COLO668 (cell line): ENCODE measurements at regions not wholly inside any gene's neighbourhood (a gene's known extent, or its start where the extent isn't known, plus 50 kb on each side); places are given as distances from the start of the nearest gene placed in this dataset.
A peak's percentile ranks its signal among the peaks of the same experiment; 100 is the strongest.

Experiments
- DNase-seq: peaks from one replicate; lab custom pipeline; 2025; ENCODE audit not compliant: unreplicated experiment; lab: John Stamatoyannopoulos, UW

GRCh38 chr1:98482611-98483010 lies 178.9 kb upstream of the SNX7 start:
- DNase-seq: no peak

DNA sequence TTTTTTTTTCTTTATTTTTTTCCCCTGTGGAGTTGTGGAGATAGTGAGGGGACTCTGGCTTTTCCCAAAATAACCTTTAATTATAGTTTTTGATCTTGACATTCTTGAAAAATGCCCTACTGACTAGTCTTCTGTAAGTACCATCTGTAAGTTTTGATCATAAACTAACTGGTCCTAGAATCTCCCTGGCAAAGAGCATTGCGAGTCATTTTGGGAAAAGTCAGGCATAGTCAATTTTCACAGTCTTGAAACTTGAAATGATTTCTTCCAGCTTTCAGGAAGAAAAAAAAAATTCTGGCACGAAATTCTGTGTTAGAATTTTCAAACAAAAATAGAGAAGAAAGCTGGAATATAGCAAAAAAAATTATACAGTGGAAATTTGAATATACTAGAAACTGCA lies 181.2 kb upstream of the SNX7 start:
- DNase-seq: no peak

DNA sequence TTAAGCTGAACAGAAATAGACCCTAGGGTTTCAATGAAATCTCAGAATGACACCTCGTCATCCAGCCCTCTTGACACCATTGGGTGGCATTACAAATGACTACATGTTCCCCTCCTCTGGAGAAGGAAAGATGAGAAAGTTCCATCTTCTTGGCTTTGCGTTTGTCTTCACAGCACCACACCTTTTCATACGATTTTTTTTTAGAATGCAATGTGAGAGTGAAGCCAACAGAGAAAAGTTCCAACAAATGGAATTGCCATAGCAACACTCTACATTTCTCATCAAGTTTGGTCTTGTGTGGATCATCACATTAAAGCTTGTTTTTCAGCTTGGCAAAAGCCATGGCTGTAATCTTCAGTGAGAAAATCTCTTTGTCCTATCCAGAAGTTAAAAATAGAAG lies 183.4 kb upstream of the SNX7 start:
- no peak for DNase-seq

DNA sequence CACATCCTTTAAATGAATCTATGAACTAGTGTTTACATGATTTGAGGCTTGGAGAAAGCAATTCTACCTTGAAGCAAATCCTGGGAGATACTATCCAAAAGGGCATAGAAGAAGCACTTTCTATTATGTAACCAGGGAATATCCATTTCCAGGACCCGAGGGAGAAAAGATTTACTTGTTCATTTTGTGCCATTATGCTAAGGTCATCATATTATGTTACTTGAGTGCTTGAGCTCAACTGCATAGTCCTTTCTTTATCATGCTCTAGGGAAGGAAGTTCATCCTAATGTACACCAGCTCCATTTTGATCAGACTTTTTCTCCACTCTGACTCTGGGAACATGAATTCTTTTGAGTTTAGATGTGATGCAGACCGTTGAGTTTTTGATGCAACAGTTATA lies 188.6 kb upstream of the SNX7 start:
- no peak for DNase-seq

DNA sequence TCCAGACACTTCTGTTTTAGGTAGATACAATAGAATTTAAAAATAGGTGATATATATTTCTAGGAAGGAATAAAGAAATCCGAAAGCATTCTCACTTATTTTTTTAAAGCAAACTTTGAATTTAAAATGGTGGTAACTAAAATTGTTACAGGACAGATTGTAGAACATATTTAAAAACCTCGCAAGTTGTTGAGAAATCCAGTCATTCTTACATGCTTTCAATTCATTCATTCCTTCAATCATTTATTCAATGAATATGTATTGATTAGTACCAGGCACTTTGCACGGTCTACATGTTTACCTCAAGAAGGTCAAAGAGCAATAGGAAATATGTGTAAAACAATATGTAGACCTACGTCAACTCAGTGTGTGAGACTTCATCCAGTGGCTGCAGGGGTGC lies 189.9 kb upstream of the SNX7 start:
- DNase-seq: no peak

DNA sequence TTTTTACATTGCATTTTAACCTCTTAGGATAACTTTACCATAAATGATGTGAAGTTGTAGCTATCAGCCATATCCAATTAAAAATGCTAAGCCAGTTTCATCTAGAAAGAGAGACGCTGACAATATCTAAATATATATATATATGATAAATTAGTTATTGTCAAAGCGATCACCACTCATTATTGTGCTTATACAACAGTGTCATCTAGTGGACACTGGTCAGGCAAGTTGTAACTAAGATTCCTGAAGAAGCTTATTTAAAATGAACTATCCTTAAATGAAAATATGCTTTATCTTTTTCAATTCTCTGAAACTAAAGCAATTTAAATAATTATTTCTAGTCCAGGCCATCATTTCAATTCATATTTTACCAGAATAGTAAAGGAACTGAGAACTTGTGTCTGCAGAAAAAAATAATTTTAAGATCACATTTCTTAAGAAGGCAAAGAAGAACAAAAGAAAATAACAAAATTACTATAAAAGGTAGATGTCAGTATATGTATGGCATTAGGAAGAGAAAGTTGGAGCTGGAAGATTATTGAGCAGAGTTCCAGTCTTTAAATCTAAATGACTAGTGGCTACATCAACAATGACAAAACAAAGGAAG lies 193.3 kb upstream of the SNX7 start:
- DNase-seq: peak; percentile 19

DNA sequence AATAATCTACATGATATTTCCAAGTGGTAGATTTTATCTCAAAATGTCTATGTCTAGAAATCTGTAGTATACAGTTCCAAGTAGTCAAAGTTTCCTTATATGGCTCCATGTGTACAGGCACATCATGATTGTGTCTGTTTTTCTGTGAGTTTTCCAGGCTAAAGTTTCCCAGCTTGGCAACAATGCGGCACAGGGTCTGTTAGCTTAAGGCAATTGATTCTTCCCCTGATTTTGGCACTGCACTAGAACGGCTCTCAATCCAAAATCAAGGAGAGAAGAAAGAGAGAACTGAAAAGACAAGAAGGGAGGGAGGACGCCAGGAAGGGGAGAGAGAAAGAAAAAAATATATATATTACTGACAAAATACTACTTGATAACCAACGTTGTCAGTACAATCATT lies 193.9 kb upstream of the SNX7 start:
- DNase-seq: no peak

- no peak for DNase-seq
Observed at GRCh38 chr1:98467122-98467521, 194.4 kb upstream of the SNX7 start.

- no peak for DNase-seq
Observed at GRCh38 chr1:98461873-98462385, 199.6 kb upstream of the SNX7 start.

DNA sequence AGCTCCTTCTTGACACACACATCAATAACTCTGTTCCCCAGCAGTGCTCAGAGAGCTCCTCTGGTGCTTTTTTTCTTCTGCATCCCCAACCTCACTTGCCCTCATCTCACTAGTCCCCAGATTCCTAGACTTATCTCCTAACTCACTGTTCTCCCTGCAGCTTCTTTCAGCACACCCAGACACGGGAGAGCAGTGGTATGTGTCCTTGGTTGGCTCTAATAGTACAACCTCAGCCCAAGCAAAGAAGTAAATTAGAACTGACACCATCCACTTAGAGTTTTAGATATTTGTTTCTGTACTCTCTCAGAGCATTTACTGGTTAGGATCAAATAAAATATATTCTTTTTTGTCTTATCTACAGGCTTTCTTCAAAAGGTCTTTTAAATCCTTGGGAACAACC lies 201.4 kb upstream of the SNX7 start:
- no peak for DNase-seq

- no peak for DNase-seq
Observed at GRCh38 chr1:98459486-98459870, 202.0 kb upstream of the SNX7 start.

DNA sequence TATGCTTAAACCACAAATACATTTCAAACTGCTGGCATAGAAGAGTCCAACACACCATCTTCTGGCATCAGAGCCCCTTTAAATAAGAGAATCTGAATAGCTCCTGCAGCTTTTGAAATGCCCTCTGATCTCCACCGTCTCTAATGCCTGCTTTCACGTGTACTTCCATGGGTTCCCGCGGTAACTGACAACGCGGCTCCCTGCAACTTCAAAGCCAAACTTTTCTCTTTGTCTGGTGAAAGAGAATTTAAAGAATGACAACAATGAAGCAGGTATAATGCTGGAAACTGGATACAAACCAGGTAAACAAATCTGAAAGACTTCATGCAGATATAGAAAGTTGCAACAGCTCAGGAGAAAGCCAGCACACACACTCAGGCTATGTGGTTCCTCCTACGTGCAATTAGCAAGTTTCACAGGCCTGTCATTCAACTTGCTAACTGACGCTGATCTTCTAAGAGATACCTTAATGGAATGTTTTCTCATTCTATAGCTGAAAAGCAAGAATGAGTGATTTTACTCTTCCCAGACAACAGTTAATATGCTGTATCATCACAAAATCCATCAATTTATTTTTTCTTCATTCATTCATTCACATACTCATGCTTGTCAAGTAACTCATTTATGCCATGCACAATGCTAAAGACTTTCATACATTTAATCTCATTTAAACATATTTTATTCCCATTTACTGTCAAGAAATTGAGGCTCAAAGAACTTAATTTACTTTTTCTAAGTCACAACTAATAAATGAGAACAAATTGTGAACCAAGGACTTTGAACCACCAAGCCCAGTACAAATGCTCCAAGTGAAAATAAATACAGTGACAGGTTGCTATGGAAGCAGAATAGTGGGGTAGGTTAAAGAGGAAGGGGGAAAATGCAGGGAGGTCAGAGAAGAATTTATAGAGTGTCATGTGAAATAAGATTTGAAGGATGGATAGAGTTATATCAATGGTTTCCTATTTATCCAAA lies 202.7 kb upstream of the SNX7 start:
- DNase-seq: no peak

DNA sequence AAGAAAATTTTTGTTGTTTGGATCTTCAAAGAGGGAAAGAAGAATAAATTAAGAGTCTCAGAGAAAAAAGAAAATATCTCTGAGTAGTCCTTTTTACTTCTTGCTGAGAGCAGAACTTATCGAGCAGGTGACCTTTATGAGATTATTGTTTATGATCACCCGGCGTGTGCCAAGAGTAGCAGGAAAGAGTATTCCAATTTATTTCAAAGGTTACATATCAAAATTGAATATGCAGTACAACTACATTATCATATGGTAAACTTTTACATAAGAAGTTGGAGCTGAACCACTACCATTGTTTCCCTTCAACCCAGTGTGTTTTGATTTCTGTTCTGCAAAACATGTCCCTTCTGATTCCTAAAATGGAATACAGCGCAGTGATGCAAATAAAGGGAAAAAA lies 204.3 kb upstream of the SNX7 start:
- no peak for DNase-seq

GRCh38 chr1:98454666-98455065 lies 206.9 kb upstream of the SNX7 start:
- DNase-seq: no peak

GRCh38 chr1:98453066-98453465 lies 208.5 kb upstream of the SNX7 start:
- DNase-seq: no peak

DNA sequence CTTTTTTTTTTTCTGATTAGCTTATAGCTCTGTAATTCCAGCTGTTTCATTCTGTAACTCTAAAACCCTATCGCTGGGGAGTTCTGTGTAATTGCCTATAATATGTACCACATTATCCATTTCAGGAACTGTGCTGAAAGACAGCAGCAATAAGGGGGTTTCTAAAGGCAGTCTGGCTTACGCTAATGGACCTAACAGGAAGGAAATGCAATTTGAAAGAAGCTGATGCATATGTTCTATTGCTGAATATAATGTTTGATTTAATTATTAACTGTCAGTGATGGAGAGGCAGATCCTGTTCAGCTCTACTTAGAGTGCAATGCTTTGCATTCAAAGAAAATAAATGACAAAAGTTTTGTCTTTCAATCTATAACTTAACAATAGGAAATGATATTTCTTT lies 209.4 kb upstream of the SNX7 start:
- DNase-seq: no peak

DNA sequence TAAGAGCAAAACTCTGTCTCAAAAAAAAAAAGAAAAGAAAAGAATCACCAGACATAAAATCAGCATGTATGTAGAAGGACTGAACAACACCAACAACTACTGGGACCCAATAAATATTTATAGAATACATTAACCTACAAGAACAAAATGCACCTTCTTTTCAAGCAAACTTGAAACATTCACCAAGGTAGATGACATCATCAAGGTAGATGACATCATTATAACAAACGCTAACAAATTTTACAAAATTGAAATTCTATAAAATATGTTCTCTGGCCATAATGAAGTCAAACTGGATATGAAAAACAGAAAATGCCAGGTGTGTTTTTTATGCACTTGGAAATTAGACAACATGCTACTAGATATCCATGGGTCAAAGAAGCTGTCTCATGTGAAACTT lies 220.2 kb upstream of the SNX7 start:
- no peak for DNase-seq

DNA sequence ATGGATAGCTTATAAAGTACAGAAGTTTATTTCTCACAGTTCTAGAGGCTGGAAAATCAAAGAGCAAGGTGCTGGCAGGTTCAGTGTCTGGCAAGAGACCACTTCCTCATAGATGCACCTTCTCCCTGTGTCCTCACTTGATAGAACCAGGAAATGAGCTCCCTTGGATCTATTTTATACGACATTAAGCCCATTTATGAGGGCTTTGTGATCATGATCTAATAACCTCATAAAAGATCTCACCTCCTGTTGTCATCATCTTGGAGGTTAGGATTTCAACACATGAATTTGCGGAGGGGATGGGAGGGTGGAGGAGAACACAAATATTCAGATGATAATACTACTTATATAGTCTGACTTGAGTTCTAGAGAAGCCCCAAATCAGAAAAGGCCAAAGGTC lies 222.1 kb upstream of the SNX7 start:
- DNase-seq: no peak

- DNase-seq: no peak
Observed at GRCh38 chr1:98437540-98437939, 224.0 kb upstream of the SNX7 start.

GRCh38 chr1:98437011-98437410 lies 224.5 kb upstream of the SNX7 start:
- DNase-seq: no peak

GRCh38 chr1:98429965-98430443 lies 231.5 kb upstream of the SNX7 start:
- DNase-seq: peak; percentile 80

GRCh38 chr1:98428864-98429263 lies 232.7 kb upstream of the SNX7 start:
- no peak for DNase-seq
